ENCODE measurements at regions not wholly inside any gene's neighbourhood (a gene's known extent, or its start where the extent isn't known, plus 50 kb on each side); places are given as distances from the start of the nearest gene placed in this dataset.

- no peak for TF ChIP-seq CTCF (optimal IDR thresholded peaks at IDR 0.05 in 1 of 3, IDR thresholded peaks at IDR 0.05 in 1 of 3, conservative IDR thresholded peaks at IDR 0.05 in 1 of 3; ENCODE audit: extremely low read depth in 1 of 3, insufficient read depth in 2 of 3, low read length in 3 of 3)
- TF ChIP-seq EZH2 (IDR thresholded peaks at IDR 0.05; ENCODE audit: low read length), result no peak
Measured at GRCh38 chr9:17021387-17021970, 113.4 kb upstream of the CNTLN start.

All from keratinocyte (primary cell).